ENCODE measurements at regions not wholly inside any gene's neighbourhood (a gene's known extent, or its start where the extent isn't known, plus 50 kb on each side); places are given as distances from the start of the nearest gene placed in this dataset.

GRCh38 chr3:94241986-94242385 is 179.1 kb downstream of the NSUN3 start:
- Mint-ChIP-seq H3K9me3 (ENCODE audit: low read depth) (peaks cover 13% of the 10 kb centered on the region), H3K27ac (no peak overlapping the region), H3K4me1 (ENCODE audit: low read depth) (no peaks in the 10 kb centered on the region), H3K27me3 (no peaks in the 10 kb centered on the region), H3K4me3 (ENCODE audit: low read depth) (no peak overlapping the region), H3K36me3 (ENCODE audit: insufficient read depth) (peaks cover 2% of the 10 kb centered on the region)
- DNase-seq (ENCODE audit: low spot score, unreplicated experiment), result no peak
- no peak for TF ChIP-seq CTCF (IDR thresholded peaks at IDR 0.05; ENCODE audit: unreplicated experiment)

GRCh38 chr3:94246171-94246570 is 183.3 kb downstream of the NSUN3 start:
- H3K9me3 Mint-ChIP-seq (ENCODE audit: low read depth), result no peaks in the 10 kb centered on the region
- TF ChIP-seq CTCF (IDR thresholded peaks at IDR 0.05; ENCODE audit: unreplicated experiment), result no peak
- no peaks in the 10 kb centered on the region for H3K36me3 Mint-ChIP-seq (ENCODE audit: insufficient read depth)
- H3K4me3 Mint-ChIP-seq (ENCODE audit: low read depth), result no peak overlapping the region
- H3K27ac Mint-ChIP-seq, result no peak overlapping the region
- no peak for DNase-seq (ENCODE audit: low spot score, unreplicated experiment)
- H3K4me1 Mint-ChIP-seq (ENCODE audit: low read depth), result peaks cover 10% of the 10 kb centered on the region
- H3K27me3 Mint-ChIP-seq, result peaks cover 3% of the 10 kb centered on the region

- H3K27ac Mint-ChIP-seq, result no peak overlapping the region
- H3K4me3 Mint-ChIP-seq (ENCODE audit: low read depth), result no peak overlapping the region
- TF ChIP-seq CTCF (IDR thresholded peaks at IDR 0.05; ENCODE audit: unreplicated experiment), result no peak
- H3K27me3 Mint-ChIP-seq, result peaks cover 3% of the 10 kb centered on the region
- no peaks in the 10 kb centered on the region for H3K9me3 Mint-ChIP-seq (ENCODE audit: low read depth)
- no peaks in the 10 kb centered on the region for H3K36me3 Mint-ChIP-seq (ENCODE audit: insufficient read depth)
- DNase-seq (ENCODE audit: low spot score, unreplicated experiment), result no peak
- H3K4me1 Mint-ChIP-seq (ENCODE audit: low read depth), result peaks cover 19% of the 10 kb centered on the region
Observed at GRCh38 chr3:94248042-94248441, 185.2 kb downstream of the NSUN3 start.

GRCh38 chr3:94249491-94250079 is 186.7 kb downstream of the NSUN3 start:
- Mint-ChIP-seq H3K27ac (no peak overlapping the region), H3K4me3 (ENCODE audit: low read depth) (no peak overlapping the region), H3K27me3 (peaks cover 10% of the 10 kb centered on the region), H3K9me3 (ENCODE audit: low read depth) (no peaks in the 10 kb centered on the region), H3K36me3 (ENCODE audit: insufficient read depth) (no peaks in the 10 kb centered on the region), H3K4me1 (ENCODE audit: low read depth) (peaks cover 19% of the 10 kb centered on the region)
- DNase-seq (ENCODE audit: low spot score, unreplicated experiment), result peak; percentile 28
- TF ChIP-seq CTCF (IDR thresholded peaks at IDR 0.05; ENCODE audit: unreplicated experiment), result peak; percentile 72

GRCh38 chr3:94251566-94251965 is 188.7 kb downstream of the NSUN3 start:
- no peak for TF ChIP-seq CTCF (IDR thresholded peaks at IDR 0.05; ENCODE audit: unreplicated experiment)
- peaks cover 20% of the 10 kb centered on the region for H3K4me1 Mint-ChIP-seq (ENCODE audit: low read depth)
- DNase-seq (ENCODE audit: low spot score, unreplicated experiment), result no peak
- H3K27ac Mint-ChIP-seq, result no peak overlapping the region
- H3K27me3 Mint-ChIP-seq, result peaks cover 10% of the 10 kb centered on the region
- H3K4me3 Mint-ChIP-seq (ENCODE audit: low read depth), result no peak overlapping the region
- H3K36me3 Mint-ChIP-seq (ENCODE audit: insufficient read depth), result no peaks in the 10 kb centered on the region
- no peaks in the 10 kb centered on the region for H3K9me3 Mint-ChIP-seq (ENCODE audit: low read depth)

All from progenitor cell of endocrine pancreas (in vitro differentiated cells).